PC-9 (cell line): ENCODE measurements at regions not wholly inside any gene's neighbourhood (a gene's known extent, or its start where the extent isn't known, plus 50 kb on each side); places are given as distances from the start of the nearest gene placed in this dataset.

Experiments
- CTCF ChIP-seq: fragments of 200-600 bp; sonication (generic); conservative IDR thresholded peaks from 2 replicates; pipeline ENCODE4 v1.6.1; 2017; ENCODE audit warnings: mixed run types, antibody characterized with exemption, mild to moderate bottlenecking, moderate library complexity
- EZH2 ChIP-seq: fragments of 200-600 bp; sonication (generic); IDR thresholded peaks from 2 replicates; pipeline ENCODE4 v1.8.0; 2017; ENCODE audit warnings: antibody characterized with exemption, low read depth

- TF ChIP-seq CTCF (no peak), EZH2 (no peak)
Observed at GRCh38 chr2:153808679-153809078, 63.0 kb upstream of the GALNT13 start.
